NCI-H1436 treated with DMSO at 0.1 percent for 48 hours (cell line): ENCODE measurements at regions not wholly inside any gene's neighbourhood (a gene's known extent, or its start where the extent isn't known, plus 50 kb on each side); places are given as distances from the start of the nearest gene placed in this dataset.
"Not testable (repeated sequence)": the region's sequence is repeated elsewhere in the genome, so short reads cannot be mapped to it uniquely, and the experiment has no call there.

Experiments
- DNase-seq: peaks from one replicate; lab custom pipeline; 2025; lab: John Stamatoyannopoulos, UW

- no peak for DNase-seq
These were observed 216.8 kb downstream of the TRIM36 start for GRCh38 chr5:114952876-114953275.

DNA sequence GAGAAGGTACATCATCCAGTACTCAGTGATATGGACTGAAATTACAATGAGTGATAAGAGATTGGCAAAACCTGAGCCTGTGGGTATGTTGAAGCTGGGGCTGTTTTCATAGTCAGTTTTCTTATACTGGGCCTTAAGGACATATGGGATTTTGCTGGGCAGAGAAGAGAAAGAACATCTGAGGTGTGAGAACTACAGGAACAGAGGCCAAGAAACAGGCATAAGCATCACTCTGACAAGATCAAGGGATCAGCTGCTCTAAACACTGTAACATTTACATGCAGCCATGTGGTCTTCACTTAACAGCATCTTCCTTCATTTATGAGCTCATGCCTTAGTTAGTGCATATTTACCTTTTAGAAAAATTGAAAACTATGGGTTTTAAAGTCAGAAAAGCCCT, 220.0 kb downstream of the TRIM36 start:
- DNase-seq = no peak

GRCh38 chr5:114948986-114949621, 220.6 kb downstream of the TRIM36 start:
- no peak for DNase-seq

DNA sequence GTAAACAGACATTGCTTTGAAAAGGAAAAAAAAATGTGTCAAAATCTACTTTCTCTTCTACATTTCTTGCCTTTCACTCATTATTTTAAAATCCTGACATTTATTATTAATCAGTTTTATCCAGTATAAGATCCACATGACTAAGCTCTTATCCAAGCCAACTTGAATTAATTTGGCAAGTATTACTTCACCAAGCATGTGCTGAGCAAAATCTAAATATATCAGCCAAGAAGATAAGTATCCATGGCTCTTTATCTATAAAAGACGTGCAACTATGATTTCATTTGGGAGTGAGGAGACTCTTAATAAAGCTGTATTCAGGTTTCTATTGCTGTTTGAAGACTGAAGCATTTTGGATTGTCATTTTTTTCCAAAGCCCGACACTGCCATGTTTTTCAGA, 221.3 kb downstream of the TRIM36 start:
- no peak for DNase-seq

DNA sequence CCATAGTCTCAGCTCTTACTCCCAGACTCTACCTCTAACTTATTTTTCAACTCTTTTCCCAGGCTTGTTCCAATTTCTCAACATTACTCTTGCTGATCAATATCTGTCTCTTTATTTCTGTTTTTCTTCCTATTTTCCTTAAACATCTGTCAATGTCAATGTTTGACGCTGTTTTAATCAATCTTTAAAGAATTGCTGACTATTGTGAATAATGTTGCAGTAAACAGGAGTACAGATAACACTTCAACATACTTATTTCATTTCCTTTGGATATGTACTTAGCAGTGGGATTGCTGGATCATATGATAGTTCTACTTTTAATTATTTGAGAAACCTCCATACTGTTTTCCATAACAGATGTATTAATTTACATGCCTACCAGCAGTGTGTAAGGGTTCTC, 229.0 kb downstream of the TRIM36 start:
- DNase-seq = no peak

- DNase-seq = no peak
These were observed 234.2 kb downstream of the TRIM36 start for GRCh38 chr5:114935490-114935889.

DNA sequence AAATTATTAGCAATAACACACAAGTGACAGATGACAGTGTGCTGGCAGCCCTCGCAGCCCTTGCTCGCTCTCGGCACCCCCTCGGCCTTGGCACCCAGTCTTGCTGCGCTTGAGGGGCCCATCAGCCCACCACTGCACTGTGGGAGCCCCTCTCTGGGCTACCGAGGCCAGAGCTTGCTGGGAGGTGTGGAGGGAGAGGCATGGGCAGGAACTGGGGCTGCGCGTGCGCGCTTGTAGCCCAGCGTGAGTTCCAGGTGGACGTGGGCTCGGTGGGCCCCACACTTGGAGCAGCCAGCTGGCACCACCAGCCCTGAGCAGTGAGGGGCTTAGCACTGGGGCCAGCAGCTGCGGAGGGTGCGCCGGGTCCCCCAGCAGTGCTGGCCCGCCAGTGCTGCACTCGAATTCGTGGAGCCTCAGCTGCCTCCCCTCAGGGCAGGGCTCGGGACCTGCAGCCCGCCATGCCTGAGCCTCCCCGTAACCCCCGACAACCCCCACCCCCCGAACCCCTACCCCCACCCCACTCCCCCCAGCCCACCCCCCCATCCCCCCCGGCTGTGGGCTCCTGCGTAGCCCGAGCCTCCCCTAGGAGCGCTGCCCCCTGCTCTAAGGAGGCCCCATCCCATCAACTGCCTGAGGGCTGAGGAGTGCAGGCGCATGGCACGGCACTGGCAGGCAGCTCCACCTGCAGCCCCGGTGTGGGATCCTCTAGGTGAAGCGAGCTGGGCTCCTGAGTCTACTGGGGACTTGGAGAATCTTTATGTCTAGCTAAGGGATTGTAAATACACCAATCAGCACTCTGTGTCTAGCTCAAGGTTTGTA, 240.9 kb downstream of the TRIM36 start:
- DNase-seq = no peak

- DNase-seq = no peak
These were observed 244.9 kb downstream of the TRIM36 start for GRCh38 chr5:114924769-114925168.

GRCh38 chr5:114912189-114912920, 257.4 kb downstream of the TRIM36 start:
- DNase-seq = no peak

GRCh38 chr5:114910727-114911126, 259.0 kb downstream of the TRIM36 start:
- DNase-seq = no peak

DNA sequence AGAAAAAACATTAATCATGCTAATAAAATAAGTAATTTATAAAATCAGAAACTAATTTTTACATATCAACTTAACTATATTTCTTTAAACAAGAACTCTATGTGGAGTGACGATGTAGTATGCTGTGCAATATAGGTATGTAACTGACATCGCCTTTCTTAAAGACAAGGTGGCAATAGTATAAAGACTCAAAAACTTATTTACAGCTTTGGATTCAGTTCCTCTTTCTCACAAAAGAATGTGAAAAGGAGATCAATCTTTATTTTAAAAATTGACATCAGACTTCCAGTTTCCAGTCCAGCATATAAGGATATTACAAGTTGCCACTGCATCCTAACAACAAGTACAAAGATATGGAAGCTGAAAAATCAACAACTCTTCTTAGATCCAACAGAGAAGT, 260.3 kb downstream of the TRIM36 start:
- no peak for DNase-seq

DNA sequence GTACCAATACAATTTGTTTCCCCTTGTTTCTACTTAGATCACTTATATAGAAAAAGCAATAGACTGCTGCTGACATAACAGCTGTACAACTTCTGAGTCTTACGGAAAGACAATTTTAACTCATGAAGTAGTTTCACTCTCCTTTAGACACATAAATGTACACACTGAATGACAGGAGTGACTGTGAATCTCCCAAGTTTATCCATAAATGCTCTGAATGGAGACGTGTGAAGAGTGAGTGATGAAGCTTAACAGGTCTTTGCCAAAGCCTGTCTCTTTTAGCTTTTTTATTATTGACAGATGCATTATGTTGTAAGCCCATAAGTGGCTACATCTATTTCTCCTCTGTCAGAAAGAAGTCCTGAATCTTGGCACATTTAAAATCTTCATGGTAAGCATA, 265.9 kb downstream of the TRIM36 start:
- no peak for DNase-seq

GRCh38 chr5:114898602-114899001, 271.1 kb downstream of the TRIM36 start:
- DNase-seq = no peak

DNA sequence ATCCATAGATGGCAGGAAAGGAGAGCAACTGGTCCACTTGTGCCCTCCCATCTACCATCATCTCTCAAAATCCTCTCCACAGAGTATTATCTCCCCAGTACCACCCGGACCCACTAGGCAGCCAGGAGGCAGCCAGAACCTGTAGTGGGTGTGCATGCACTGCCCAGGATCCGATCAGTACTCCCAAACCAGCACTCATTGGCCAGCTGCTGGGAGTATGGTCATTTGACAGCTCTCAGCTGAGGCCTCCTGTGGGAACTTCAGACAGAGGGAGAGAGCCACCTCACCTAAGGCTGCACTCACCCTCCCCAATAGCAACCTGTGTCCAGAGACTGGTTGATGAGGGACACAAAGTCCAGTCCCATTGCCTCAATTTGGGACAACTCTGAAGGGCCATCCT, 286.0 kb downstream of the TRIM36 start:
- no peak for DNase-seq

- no peak for DNase-seq
These were observed 310.3 kb downstream of the TRIM36 start for GRCh38 chr5:114859438-114859735.

- DNase-seq = no peak
These were observed 310.9 kb downstream of the TRIM36 start for GRCh38 chr5:114858665-114859437.

- no peak for DNase-seq
These were observed 311.7 kb downstream of the TRIM36 start for GRCh38 chr5:114857941-114858551.

DNA sequence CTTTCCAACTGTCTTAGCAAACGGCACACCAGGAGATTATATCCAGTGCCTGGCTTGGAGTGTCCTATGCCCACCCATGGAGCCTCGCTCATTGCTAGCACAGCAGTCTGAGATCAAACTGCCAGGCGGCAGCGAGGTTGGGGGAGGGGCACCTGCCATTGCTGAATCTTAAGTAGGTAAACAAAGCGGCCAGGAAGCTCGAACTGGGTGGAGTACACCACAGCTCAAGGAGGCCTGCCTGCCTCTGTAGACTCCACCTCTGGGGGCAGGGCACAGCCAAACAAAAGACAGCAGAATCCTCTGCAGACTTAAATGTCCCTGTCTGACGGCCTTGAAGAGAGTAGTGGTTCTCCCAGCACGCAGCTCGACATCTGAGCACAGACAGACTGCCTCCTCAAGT, 325.0 kb downstream of the TRIM36 start:
- DNase-seq = not testable (repeated sequence)

GRCh38 chr5:114839360-114839759, 330.3 kb downstream of the TRIM36 start:
- no peak for DNase-seq

DNA sequence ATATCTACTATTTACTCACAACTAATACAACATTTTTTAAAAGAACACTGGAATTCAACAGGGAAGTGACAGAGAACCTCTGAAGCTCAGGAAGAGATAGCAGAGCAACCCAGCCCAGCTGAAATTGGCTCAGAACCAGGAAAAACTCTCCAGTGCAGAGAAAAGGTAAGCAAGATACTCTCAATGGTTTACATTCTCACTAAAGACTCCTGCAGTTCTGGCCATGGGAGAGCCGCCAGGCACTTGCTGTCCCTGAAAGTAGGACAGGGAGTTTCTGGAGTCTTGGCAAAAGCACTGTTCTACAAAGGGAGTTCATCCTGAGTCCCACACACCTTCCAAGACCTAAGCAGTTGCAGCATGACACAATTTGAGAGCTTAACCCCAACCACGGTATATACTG, 330.8 kb downstream of the TRIM36 start:
- DNase-seq = no peak

DNA sequence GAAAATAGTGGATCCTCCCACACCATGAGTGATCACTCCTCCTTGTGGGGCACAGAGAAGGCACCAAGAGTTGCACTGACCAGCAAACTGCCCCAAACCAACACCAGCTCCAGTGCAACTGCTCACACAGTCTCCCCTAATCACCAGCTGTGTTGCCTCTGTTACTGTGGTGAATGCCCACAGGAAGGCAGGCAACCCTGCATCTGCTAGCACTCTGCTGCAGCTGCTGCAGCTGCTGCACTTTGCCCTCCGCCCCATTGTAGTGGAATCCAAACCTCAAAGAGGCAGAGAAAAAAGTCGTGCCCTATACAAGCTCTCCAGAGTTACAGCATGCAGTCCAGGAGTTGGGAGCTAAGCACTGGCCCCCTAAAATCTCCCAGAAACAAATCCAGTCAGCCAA, 339.6 kb downstream of the TRIM36 start:
- no peak for DNase-seq

DNA sequence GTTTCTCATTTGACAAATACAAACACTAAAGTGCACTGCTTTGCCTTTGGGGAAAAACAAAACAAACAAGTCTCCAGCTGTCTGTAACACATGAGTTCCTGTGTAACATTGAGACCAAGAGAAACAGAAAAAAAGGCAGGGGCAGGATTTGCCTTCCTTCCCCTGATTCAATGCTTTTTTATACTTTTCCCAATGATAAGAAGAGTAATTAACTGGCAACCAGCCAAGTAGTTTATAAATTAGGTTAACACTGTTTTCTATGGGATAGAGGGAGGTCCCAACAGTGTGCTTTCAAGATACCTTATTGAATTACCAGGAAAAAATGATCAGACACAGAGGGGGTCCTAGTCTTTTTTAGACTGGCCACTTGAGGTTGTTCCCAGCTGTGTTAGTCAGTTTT, 346.8 kb downstream of the TRIM36 start:
- no peak for DNase-seq
